HG03045 (cell line): ENCODE measurements at regions not wholly inside any gene's neighbourhood (a gene's known extent, or its start where the extent isn't known, plus 50 kb on each side); places are given as distances from the start of the nearest gene placed in this dataset.

ENCODE experiments used
- ATAC-seq: cut with Tn5 transposase; IDR thresholded peaks from one replicate; pipeline ENCODE4 v1.9.1; 2021; ENCODE audit warnings: mild to moderate bottlenecking, moderate library complexity; ENCODE audit not compliant: unreplicated experiment

GRCh38 chr9:79280691-79281090 is 291.1 kb upstream of the TLE4 start:
- no peak for ATAC-seq

GRCh38 chr9:79284081-79284480 is 287.7 kb upstream of the TLE4 start:
- ATAC-seq, result no peak

GRCh38 chr9:79286992-79287707 is 284.6 kb upstream of the TLE4 start:
- no peak for ATAC-seq

GRCh38 chr9:79287708-79288290 is 284.0 kb upstream of the TLE4 start:
- ATAC-seq, result no peak

GRCh38 chr9:79289856-79290255 is 281.9 kb upstream of the TLE4 start:
- no peak for ATAC-seq

GRCh38 chr9:79292731-79293280 is 279.0 kb upstream of the TLE4 start:
- no peak for ATAC-seq

- ATAC-seq, result no peak
Observed at GRCh38 chr9:79300068-79300467, 271.7 kb upstream of the TLE4 start.

GRCh38 chr9:79301085-79301484 is 270.7 kb upstream of the TLE4 start:
- no peak for ATAC-seq

- no peak for ATAC-seq
Observed at GRCh38 chr9:79301551-79302391, 270.0 kb upstream of the TLE4 start.

- ATAC-seq, result no peak
Observed at GRCh38 chr9:79302569-79302968, 269.2 kb upstream of the TLE4 start.

DNA sequence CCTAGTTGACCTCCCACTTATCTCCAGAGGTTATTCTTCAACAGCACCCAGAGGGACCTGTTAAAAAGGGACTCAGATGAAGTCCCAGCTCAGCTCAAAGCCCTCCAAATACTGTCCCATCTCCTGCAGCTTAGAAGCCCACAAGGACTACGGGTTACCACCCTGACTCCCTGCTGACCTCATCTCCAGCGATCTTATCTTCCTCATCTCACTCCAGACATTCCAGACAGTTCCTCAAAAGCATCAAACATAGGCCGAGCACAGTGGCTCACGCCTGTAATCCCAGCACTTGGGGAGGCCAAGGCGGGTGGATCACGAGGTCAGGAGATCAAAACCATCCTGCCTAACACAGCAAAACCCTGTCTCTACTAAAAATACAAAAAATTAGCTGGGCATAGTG is 263.8 kb upstream of the TLE4 start:
- ATAC-seq, result no peak

GRCh38 chr9:79312686-79313421 is 258.9 kb upstream of the TLE4 start:
- ATAC-seq, result no peak

GRCh38 chr9:79325501-79325900 is 246.3 kb upstream of the TLE4 start:
- no peak for ATAC-seq

GRCh38 chr9:79329861-79330260 is 241.9 kb upstream of the TLE4 start:
- ATAC-seq, result no peak

DNA sequence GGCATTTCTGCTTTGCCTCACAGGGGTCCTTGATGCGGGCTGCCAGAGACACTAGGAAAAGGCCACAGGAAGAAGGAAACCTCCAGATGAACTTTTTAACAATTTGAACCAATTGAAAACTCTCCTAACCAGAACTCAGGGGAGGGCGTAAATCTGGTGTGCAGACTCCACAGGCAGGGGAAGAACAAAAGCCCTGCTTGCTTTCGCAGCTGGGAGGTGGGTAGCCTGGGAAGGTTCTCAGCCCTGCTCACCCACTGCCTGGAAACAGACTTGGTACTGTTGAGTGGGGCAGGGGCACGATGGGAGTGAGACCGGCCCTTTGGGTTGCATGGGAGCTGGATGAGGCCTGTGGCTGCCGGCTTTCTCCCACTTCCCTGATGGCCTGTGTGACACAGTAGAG is 237.8 kb upstream of the TLE4 start:
- ATAC-seq, result no peak

DNA sequence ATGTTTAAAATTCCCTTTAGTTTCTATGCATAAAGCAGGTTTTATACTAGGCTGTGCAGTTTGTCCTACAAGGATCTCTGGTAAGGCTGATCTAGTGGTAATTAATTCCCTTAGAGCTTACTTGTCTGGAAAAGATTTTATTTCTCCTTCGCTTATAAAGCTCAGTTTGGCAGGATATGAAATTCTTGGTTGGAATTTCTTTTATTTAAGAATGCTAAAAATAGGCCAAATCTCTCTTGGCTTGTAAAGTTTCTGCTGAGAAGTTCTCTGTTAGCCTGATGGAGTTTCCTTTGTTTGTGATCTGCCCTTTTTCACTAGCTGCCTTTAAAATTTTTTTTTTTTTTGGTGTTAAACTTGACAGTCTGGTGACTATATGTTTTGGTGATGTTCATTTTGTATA is 237.1 kb upstream of the TLE4 start:
- ATAC-seq, result no peak

DNA sequence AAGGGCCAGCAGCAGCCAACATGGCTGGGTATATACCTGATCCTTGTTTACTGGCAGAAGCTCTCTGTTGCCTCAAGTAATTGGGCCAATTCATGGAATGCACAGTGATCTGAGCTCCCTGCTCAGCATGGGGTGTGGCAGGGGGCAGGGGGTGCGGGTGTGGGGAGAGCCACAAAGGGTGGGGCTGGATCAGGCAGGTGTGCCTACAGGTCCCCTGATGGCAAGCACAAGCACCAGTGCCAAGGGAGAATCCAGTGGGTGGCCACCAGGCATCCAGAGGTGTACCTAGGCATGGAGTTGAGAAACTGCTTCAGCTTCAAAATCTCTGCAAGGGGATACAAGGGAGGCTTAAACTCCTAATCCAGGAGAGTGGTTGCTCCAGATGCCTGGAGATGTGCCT is 235.8 kb upstream of the TLE4 start:
- no peak for ATAC-seq

DNA sequence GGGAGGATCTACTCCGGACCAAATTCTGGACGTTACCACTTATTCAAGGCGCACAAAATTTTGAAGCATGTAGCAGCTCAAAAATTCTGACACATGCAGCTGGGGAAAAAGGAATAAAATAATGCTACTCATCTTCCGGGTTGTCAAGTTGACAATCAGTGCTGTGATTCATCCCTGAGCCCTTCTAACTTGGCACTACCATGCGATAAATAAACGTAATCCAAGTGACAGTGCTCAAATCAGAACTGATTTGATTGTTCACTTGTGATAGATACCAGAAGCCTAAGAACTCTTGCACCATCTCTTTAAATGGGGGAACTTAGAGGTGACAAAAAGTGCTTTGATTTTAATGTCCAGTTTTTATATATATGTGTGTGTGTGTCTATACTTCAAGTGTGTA is 230.2 kb upstream of the TLE4 start:
- ATAC-seq, result no peak

DNA sequence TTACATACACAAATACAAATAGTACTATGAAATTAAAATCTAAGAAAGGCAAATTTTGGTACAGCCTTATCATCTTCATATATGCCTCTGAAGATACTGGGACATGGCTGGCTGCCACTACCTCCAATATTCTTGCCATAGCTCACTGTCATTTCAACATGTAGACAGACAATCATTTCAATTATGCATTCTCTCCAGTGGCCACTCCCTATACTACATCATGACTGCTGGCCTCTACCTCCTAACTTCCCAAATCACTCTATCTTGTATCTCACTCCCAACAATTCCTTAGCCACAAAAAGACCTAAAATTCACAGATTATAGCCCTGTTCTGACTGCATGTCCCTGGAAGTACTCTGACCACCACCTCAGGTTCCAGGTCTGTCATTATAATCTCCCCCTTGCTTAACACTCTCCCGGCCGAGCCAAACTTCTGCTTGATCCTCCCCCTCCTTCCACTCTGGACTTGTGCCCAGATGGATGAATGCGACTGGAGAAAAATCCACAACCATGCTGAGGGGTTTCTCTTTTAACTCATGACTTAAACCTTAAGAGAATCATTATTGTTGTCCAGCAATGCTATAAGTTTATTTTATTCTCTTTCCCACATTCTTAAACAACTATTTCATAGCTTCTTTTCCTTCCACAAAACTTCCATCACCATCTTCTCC is 225.3 kb upstream of the TLE4 start:
- ATAC-seq, result no peak

DNA sequence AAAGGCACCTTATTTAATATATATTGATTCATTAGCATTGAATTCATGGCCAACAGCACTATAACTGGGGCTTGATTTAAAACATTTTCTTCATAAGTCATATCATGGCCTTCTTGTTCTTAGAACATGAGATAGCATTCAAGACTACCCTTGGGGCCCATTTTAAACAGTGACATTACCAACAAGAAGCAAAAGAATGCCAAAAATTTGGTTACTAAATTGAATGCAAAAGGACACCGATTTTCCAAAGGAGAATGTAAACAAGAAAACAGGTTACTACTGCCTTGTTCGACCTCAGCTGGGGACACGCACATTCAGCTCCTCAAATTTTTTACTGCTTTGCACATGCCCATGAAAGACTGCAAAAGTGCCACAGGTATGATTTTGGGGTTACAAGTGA is 219.4 kb upstream of the TLE4 start:
- ATAC-seq, result no peak
